ENCODE measurements at regions not wholly inside any gene's neighbourhood (a gene's known extent, or its start where the extent isn't known, plus 50 kb on each side); places are given as distances from the start of the nearest gene placed in this dataset.
"Not testable (repeated sequence)": the region's sequence is repeated elsewhere in the genome, so short reads cannot be mapped to it uniquely, and the experiment has no call there.

DNA sequence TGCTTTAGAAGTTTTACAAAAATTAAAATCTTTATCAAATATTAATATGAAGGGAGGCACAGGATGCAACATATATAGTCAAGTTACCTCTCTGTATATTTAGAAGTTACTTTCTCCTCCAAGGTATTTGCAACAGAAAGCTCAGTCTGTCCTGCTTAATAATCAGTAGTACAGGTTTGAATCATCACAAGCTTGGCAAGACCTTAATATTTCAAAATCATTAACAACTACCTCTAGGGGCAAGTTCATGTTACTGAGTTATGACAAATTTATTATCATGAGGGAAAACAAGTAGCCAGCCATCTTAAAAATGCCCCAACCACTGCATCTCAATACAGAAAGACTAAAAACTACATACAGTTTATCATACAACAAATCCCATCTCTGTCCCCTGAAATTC is 116.0 kb downstream of the PMAIP1 start:
- H3K4ac ChIP-seq (ENCODE audit: low read length); H3K4me3 ChIP-seq (ENCODE audit: low read length in 2 of 2); H3K36me3 ChIP-seq (replicated peaks in 1 of 2; ENCODE audit: control insufficient read depth in 2 of 2, insufficient read depth in 2 of 2, low read length in 2 of 2); H3K4me1 ChIP-seq (ENCODE audit: control insufficient read depth in 2 of 2, insufficient read depth in 1 of 2, low read depth in 1 of 2, low read length in 2 of 2); H3K4me2 ChIP-seq (ENCODE audit: insufficient read depth, low read length, poor library complexity, severe bottlenecking); H3K27me3 ChIP-seq (ENCODE audit: control insufficient read depth in 3 of 3, insufficient read depth in 3 of 3, low read depth in 1 of 3, low read length in 3 of 3); H2BK12ac ChIP-seq (ENCODE audit: low read length); H3K79me1 ChIP-seq (ENCODE audit: low read depth, low read length); H2AFZ ChIP-seq (ENCODE audit: low read length); H2BK15ac ChIP-seq (ENCODE audit: low read length); H2BK5ac ChIP-seq (ENCODE audit: low read length); H3K23ac ChIP-seq (ENCODE audit: low read depth, low read length, poor library complexity); H3K27ac ChIP-seq (replicated peaks; ENCODE audit: low read length); H4K91ac ChIP-seq (ENCODE audit: low read depth, low read length, poor library complexity); H3K18ac ChIP-seq (ENCODE audit: low read length); H4K8ac ChIP-seq (ENCODE audit: low read depth, low read length); H2BK120ac ChIP-seq (ENCODE audit: low read depth, low read length); H3K9ac ChIP-seq (ENCODE audit: low read depth, low read length, poor library complexity); H3K9me3 ChIP-seq (replicated peaks in 1 of 2; ENCODE audit: control insufficient read depth in 2 of 2, insufficient read depth in 1 of 2, low read depth in 1 of 2, low read length in 2 of 2); H2AK5ac ChIP-seq (ENCODE audit: low read depth, low read length); DNase-seq (ENCODE audit: low spot score); H3K14ac ChIP-seq (ENCODE audit: low read length): not testable (repeated sequence)

GRCh38 chr18:60013148-60013547 is 113.4 kb downstream of the PMAIP1 start:
- not testable (repeated sequence) for H2BK5ac ChIP-seq (ENCODE audit: low read length); H4K8ac ChIP-seq (ENCODE audit: low read depth, low read length); H3K4ac ChIP-seq (ENCODE audit: low read length); H2BK15ac ChIP-seq (ENCODE audit: low read length); H3K4me2 ChIP-seq (ENCODE audit: insufficient read depth, low read length, poor library complexity, severe bottlenecking); H3K9ac ChIP-seq (ENCODE audit: low read depth, low read length, poor library complexity); H3K27ac ChIP-seq (replicated peaks; ENCODE audit: low read length); H3K23ac ChIP-seq (ENCODE audit: low read depth, low read length, poor library complexity); H3K9me3 ChIP-seq (replicated peaks in 1 of 2; ENCODE audit: control insufficient read depth in 2 of 2, insufficient read depth in 1 of 2, low read depth in 1 of 2, low read length in 2 of 2); H3K4me3 ChIP-seq (ENCODE audit: low read length in 2 of 2); H3K27me3 ChIP-seq (ENCODE audit: control insufficient read depth in 3 of 3, insufficient read depth in 3 of 3, low read depth in 1 of 3, low read length in 3 of 3); DNase-seq (ENCODE audit: low spot score); H3K14ac ChIP-seq (ENCODE audit: low read length); H4K91ac ChIP-seq (ENCODE audit: low read depth, low read length, poor library complexity); H3K18ac ChIP-seq (ENCODE audit: low read length); H2AFZ ChIP-seq (ENCODE audit: low read length); H2BK12ac ChIP-seq (ENCODE audit: low read length); H2BK120ac ChIP-seq (ENCODE audit: low read depth, low read length); H3K4me1 ChIP-seq (ENCODE audit: control insufficient read depth in 2 of 2, insufficient read depth in 1 of 2, low read depth in 1 of 2, low read length in 2 of 2); H2AK5ac ChIP-seq (ENCODE audit: low read depth, low read length); H3K79me1 ChIP-seq (ENCODE audit: low read depth, low read length); H3K36me3 ChIP-seq (replicated peaks in 1 of 2; ENCODE audit: control insufficient read depth in 2 of 2, insufficient read depth in 2 of 2, low read length in 2 of 2)
- no CpG with 5 or more reads among the region's 9 CpGs for WGBS, 2 donors (ENCODE audit: extremely low coverage in 2 of 2, insufficient read length in 2 of 2, insufficient replicate concordance in 1 of 2)

- H3K18ac ChIP-seq (ENCODE audit: low read length), result no peak overlapping the region
- H4K8ac ChIP-seq (ENCODE audit: low read depth, low read length), result no peak overlapping the region
- H3K9ac ChIP-seq (ENCODE audit: low read depth, low read length, poor library complexity), result no peak overlapping the region
- WGBS, 2 donors (ENCODE audit: extremely low coverage in 2 of 2, insufficient read length in 2 of 2, insufficient replicate concordance in 1 of 2), result no CpG with 5 or more reads among the region's 35 CpGs
- H2BK12ac ChIP-seq (ENCODE audit: low read length), result no peak overlapping the region
- H2BK120ac ChIP-seq (ENCODE audit: low read depth, low read length), result no peak overlapping the region
- H3K4ac ChIP-seq (ENCODE audit: low read length), result no peak overlapping the region
- DNase-seq (ENCODE audit: low spot score), result no peak
- no peaks in the 10 kb centered on the region for H3K4me1 ChIP-seq (ENCODE audit: control insufficient read depth in 2 of 2, insufficient read depth in 1 of 2, low read depth in 1 of 2, low read length in 2 of 2)
- no peak overlapping the region for H2AFZ ChIP-seq (ENCODE audit: low read length)
- H3K4me2 ChIP-seq (ENCODE audit: insufficient read depth, low read length, poor library complexity, severe bottlenecking), result no peak overlapping the region
- no peak overlapping the region for H3K23ac ChIP-seq (ENCODE audit: low read depth, low read length, poor library complexity)
- H3K14ac ChIP-seq (ENCODE audit: low read length), result no peak overlapping the region
- H3K36me3 ChIP-seq (replicated peaks in 1 of 2; ENCODE audit: control insufficient read depth in 2 of 2, insufficient read depth in 2 of 2, low read length in 2 of 2), result no peaks in the 10 kb centered on the region
- no peaks in the 10 kb centered on the region for H3K79me1 ChIP-seq (ENCODE audit: low read depth, low read length)
- H2BK15ac ChIP-seq (ENCODE audit: low read length), result no peak overlapping the region
- H3K27me3 ChIP-seq (ENCODE audit: control insufficient read depth in 3 of 3, insufficient read depth in 3 of 3, low read depth in 1 of 3, low read length in 3 of 3), result no peaks in the 10 kb centered on the region
- no peak overlapping the region for H3K4me3 ChIP-seq (ENCODE audit: low read length in 2 of 2)
- no peak overlapping the region for H4K91ac ChIP-seq (ENCODE audit: low read depth, low read length, poor library complexity)
- no peak overlapping the region for H2AK5ac ChIP-seq (ENCODE audit: low read depth, low read length)
- no peak overlapping the region for H2BK5ac ChIP-seq (ENCODE audit: low read length)
- no peak overlapping the region for H3K27ac ChIP-seq (replicated peaks; ENCODE audit: low read length)
- no peaks in the 10 kb centered on the region for H3K9me3 ChIP-seq (replicated peaks in 1 of 2; ENCODE audit: control insufficient read depth in 2 of 2, insufficient read depth in 1 of 2, low read depth in 1 of 2, low read length in 2 of 2)
Observed at GRCh38 chr18:60010984-60011383, 111.2 kb downstream of the PMAIP1 start.

GRCh38 chr18:60010513-60010912 is 110.7 kb downstream of the PMAIP1 start:
- no peak overlapping the region for H4K8ac ChIP-seq (ENCODE audit: low read depth, low read length)
- no peak overlapping the region for H3K4me3 ChIP-seq (ENCODE audit: low read length in 2 of 2)
- no peak overlapping the region for H4K91ac ChIP-seq (ENCODE audit: low read depth, low read length, poor library complexity)
- no peak overlapping the region for H3K4me2 ChIP-seq (ENCODE audit: insufficient read depth, low read length, poor library complexity, severe bottlenecking)
- H3K4me1 ChIP-seq (ENCODE audit: control insufficient read depth in 2 of 2, insufficient read depth in 1 of 2, low read depth in 1 of 2, low read length in 2 of 2), result no peaks in the 10 kb centered on the region
- no peak for DNase-seq (ENCODE audit: low spot score)
- H3K18ac ChIP-seq (ENCODE audit: low read length), result no peak overlapping the region
- no peak overlapping the region for H2BK120ac ChIP-seq (ENCODE audit: low read depth, low read length)
- H2BK5ac ChIP-seq (ENCODE audit: low read length), result no peak overlapping the region
- no peak overlapping the region for H3K4ac ChIP-seq (ENCODE audit: low read length)
- H3K27me3 ChIP-seq (ENCODE audit: control insufficient read depth in 3 of 3, insufficient read depth in 3 of 3, low read depth in 1 of 3, low read length in 3 of 3), result no peaks in the 10 kb centered on the region
- no peak overlapping the region for H2AK5ac ChIP-seq (ENCODE audit: low read depth, low read length)
- no peak overlapping the region for H2AFZ ChIP-seq (ENCODE audit: low read length)
- H3K36me3 ChIP-seq (replicated peaks in 1 of 2; ENCODE audit: control insufficient read depth in 2 of 2, insufficient read depth in 2 of 2, low read length in 2 of 2), result no peaks in the 10 kb centered on the region
- no peaks in the 10 kb centered on the region for H3K79me1 ChIP-seq (ENCODE audit: low read depth, low read length)
- WGBS, 2 donors (ENCODE audit: extremely low coverage in 2 of 2, insufficient read length in 2 of 2, insufficient replicate concordance in 1 of 2), result no CpG with 5 or more reads among the region's 23 CpGs
- no peaks in the 10 kb centered on the region for H3K9me3 ChIP-seq (replicated peaks in 1 of 2; ENCODE audit: control insufficient read depth in 2 of 2, insufficient read depth in 1 of 2, low read depth in 1 of 2, low read length in 2 of 2)
- no peak overlapping the region for H3K9ac ChIP-seq (ENCODE audit: low read depth, low read length, poor library complexity)
- no peak overlapping the region for H2BK15ac ChIP-seq (ENCODE audit: low read length)
- H2BK12ac ChIP-seq (ENCODE audit: low read length), result no peak overlapping the region
- H3K14ac ChIP-seq (ENCODE audit: low read length), result no peak overlapping the region
- H3K27ac ChIP-seq (replicated peaks; ENCODE audit: low read length), result no peak overlapping the region
- no peak overlapping the region for H3K23ac ChIP-seq (ENCODE audit: low read depth, low read length, poor library complexity)

Measured in neuronal stem cell (in vitro differentiated cells).